IMR-90 (cell line): ENCODE measurements at regions not wholly inside any gene's neighbourhood (a gene's known extent, or its start where the extent isn't known, plus 50 kb on each side); places are given as distances from the start of the nearest gene placed in this dataset.

Experiments
- ATAC-seq: fragments of 200-7000 bp; cut with Tn5 transposase; 2 replicates; pipeline ENCODE4 v1.9.1; 2020; ENCODE audit warnings: low read depth, mild to moderate bottlenecking, moderate library complexity
- BruUV-seq: library from RNA; stranded (reverse); fragments of 400-500 nt; replicated peaks from 2 replicates; lab custom pipeline; 2021; lab: Mats Ljungman, UMichigan
- CTCF ChIA-PET: fragments of 300-600 bp; formaldehyde crosslinking; extraction: SDS; loops from one replicate; lab custom pipeline; 2021; ENCODE audit warnings: antibody characterized with exemption; lab: Yijun Ruan, JAX
- POLR2A ChIA-PET: fragments of 300-600 bp; sonication (Branson Sonifier 250); formaldehyde crosslinking; loops from one replicate; lab custom pipeline; 2022; ENCODE audit warnings: antibody characterized with exemption; ENCODE audit not compliant: unreplicated experiment; lab: Charles Lee
- DNase-seq: peaks from one replicate; pipeline ENCODE4 v3.0.0; 2013
- H2AFZ ChIP-seq: replicated peaks from 2 replicates; pipeline ENCODE3; 2013; ENCODE audit warnings: low read length, mild to moderate bottlenecking; ENCODE audit not compliant: poor library complexity
- H2AK5ac ChIP-seq: 2 replicates; pipeline ENCODE4 v1.6.1; 2013; ENCODE audit warnings: low read depth, low read length, inconsistent platforms
- H2AK9ac ChIP-seq: replicated peaks from 2 replicates; pipeline ENCODE3; 2013; ENCODE audit warnings: mild to moderate bottlenecking, low read depth, low read length, moderate library complexity; ENCODE audit not compliant: poor library complexity
- H2BK120ac ChIP-seq: 2 replicates; pipeline ENCODE4 v1.6.1; 2013; ENCODE audit warnings: low read depth, low read length, inconsistent platforms
- H2BK15ac ChIP-seq: 3 replicates; pipeline ENCODE4 v1.6.1; 2013; ENCODE audit warnings: low read depth, low read length, inconsistent platforms
- H2BK20ac ChIP-seq: 2 replicates; pipeline ENCODE4 v1.6.1; 2013; ENCODE audit warnings: low read depth, mild to moderate bottlenecking, inconsistent platforms, low read length, moderate library complexity
- H2BK5ac ChIP-seq: 2 replicates; pipeline ENCODE4 v1.6.1; 2013; ENCODE audit warnings: mild to moderate bottlenecking, low read depth, low read length, inconsistent platforms; ENCODE audit not compliant: poor library complexity, severe bottlenecking
- H3K14ac ChIP-seq: replicated peaks from 2 replicates; pipeline ENCODE4 v1.6.1; 2013; ENCODE audit warnings: low read depth, low read length, inconsistent platforms
- H3K18ac ChIP-seq: 2 replicates; pipeline ENCODE4 v1.6.1; 2013; ENCODE audit warnings: low read depth, low read length, control low read depth
- H3K23ac ChIP-seq: 2 replicates; pipeline ENCODE4 v1.6.1; 2013; ENCODE audit warnings: low read depth, low read length, inconsistent platforms
- H3K27ac ChIP-seq: 2 replicates; pipeline ENCODE4 v1.5.1; 2013; ENCODE audit warnings: mild to moderate bottlenecking, control low read depth, low read length; ENCODE audit not compliant: insufficient read depth
- H3K27me3 ChIP-seq: 2 replicates; pipeline ENCODE4 v1.6.1; 2013; ENCODE audit warnings: low read length; ENCODE audit not compliant: control insufficient read depth, insufficient read depth
- H3K36me3 ChIP-seq: 2 replicates; pipeline ENCODE4 v1.6.1; 2013; ENCODE audit warnings: low read length, mixed read lengths; ENCODE audit not compliant: control insufficient read depth, insufficient read depth
- H3K4ac ChIP-seq: 2 replicates; pipeline ENCODE4 v1.6.1; 2013; ENCODE audit warnings: low read depth, low read length, inconsistent platforms
- H3K4me1 ChIP-seq: 2 replicates; pipeline ENCODE4 v1.6.1; 2013; ENCODE audit warnings: low read length, mixed read lengths; ENCODE audit not compliant: control insufficient read depth, insufficient read depth
- H3K4me2 ChIP-seq: 2 replicates; pipeline ENCODE4 v1.6.1; 2013; ENCODE audit warnings: low read depth, mild to moderate bottlenecking, control low read depth, low read length, moderate library complexity
- H3K4me3 ChIP-seq: 2 replicates; pipeline ENCODE4 v1.5.1; 2013; ENCODE audit warnings: low read depth, mild to moderate bottlenecking, control low read depth, low read length, moderate library complexity; ENCODE audit not compliant: insufficient read depth
- H3K56ac ChIP-seq: 2 replicates; pipeline ENCODE4 v1.6.1; 2013; ENCODE audit warnings: low read length, inconsistent platforms; ENCODE audit not compliant: insufficient read depth; ENCODE audit errors: extremely low read depth
- H3K79me1 ChIP-seq, 2 experiments: 2 replicates each; pipeline ENCODE4 v1.6.1; 2013; ENCODE audit warnings: low read length in 2 of 2, inconsistent platforms in 1 of 2, low read depth in 1 of 2
- H3K9ac ChIP-seq: 2 replicates; pipeline ENCODE4 v1.6.1; 2013; ENCODE audit warnings: low read depth, low read length, control low read depth
- H3K9me1 ChIP-seq: 2 replicates; pipeline ENCODE4 v1.6.1; 2013; ENCODE audit warnings: low read length, inconsistent platforms; ENCODE audit not compliant: insufficient read depth
- H3K9me3 ChIP-seq: 2 replicates; pipeline ENCODE4 v1.6.1; 2013; ENCODE audit warnings: low read length; ENCODE audit not compliant: control insufficient read depth, insufficient read depth
- H4K20me1 ChIP-seq: 2 replicates; pipeline ENCODE4 v1.6.1; 2013; ENCODE audit warnings: low read length, inconsistent platforms; ENCODE audit not compliant: insufficient read depth
- H4K5ac ChIP-seq: 2 replicates; pipeline ENCODE4 v1.6.1; 2013; ENCODE audit warnings: mild to moderate bottlenecking, low read depth, low read length, control low read depth
- H4K8ac ChIP-seq, 2 experiments: 2 replicates each; pipeline ENCODE4 v1.6.1; 2013; ENCODE audit warnings: low read depth in 2 of 2, low read length in 2 of 2, control low read depth in 1 of 2, inconsistent platforms in 1 of 2
- H4K91ac ChIP-seq: 2 replicates; pipeline ENCODE4 v1.6.1; 2013; ENCODE audit warnings: low read depth, low read length, inconsistent platforms; ENCODE audit not compliant: insufficient read depth
- BHLHE40 ChIP-seq: fragments of 150-350 bp; IDR thresholded peaks from 2 replicates; pipeline ENCODE4 v1.6.1; 2016; ENCODE audit warnings: mild to moderate bottlenecking, low read depth, low read length
- CEBPB ChIP-seq: IDR thresholded peaks from 2 replicates; pipeline ENCODE4 v1.6.1; 2012; ENCODE audit warnings: low read depth, low read length, improper control_type of control experiment
- CHD1 ChIP-seq: IDR thresholded peaks from 2 replicates; pipeline ENCODE4 v1.6.1; 2012; ENCODE audit warnings: low read depth, low read length, improper control_type of control experiment
- CTCF ChIP-seq: conservative IDR thresholded peaks from 2 replicates; pipeline ENCODE4 v1.5.1; 2012; ENCODE audit warnings: mild to moderate bottlenecking, low read depth, low read length, improper control_type of control experiment
- ELK1 ChIP-seq: fragments of 150-350 bp; IDR thresholded peaks from 2 replicates; pipeline ENCODE4 v1.6.1; 2016; ENCODE audit warnings: low read depth, mild to moderate bottlenecking, low read length, moderate library complexity, borderline replicate concordance
- FOS ChIP-seq: fragments of 150-350 bp; IDR thresholded peaks from 2 replicates; pipeline ENCODE4 v1.6.1; 2016; ENCODE audit warnings: low read depth, low read length
- MAFK ChIP-seq: IDR thresholded peaks from 2 replicates; pipeline ENCODE4 v1.6.1; 2012; ENCODE audit warnings: low read depth, low read length, improper control_type of control experiment
- MAZ ChIP-seq: IDR thresholded peaks from 2 replicates; pipeline ENCODE4 v1.6.1; 2012; ENCODE audit warnings: low read depth, mild to moderate bottlenecking, low read length, improper control_type of control experiment, moderate library complexity, borderline replicate concordance
- MXI1 ChIP-seq: IDR thresholded peaks from 2 replicates; pipeline ENCODE4 v1.6.1; 2012; ENCODE audit warnings: low read depth, mild to moderate bottlenecking, low read length, moderate library complexity, borderline replicate concordance
- NFE2L2 ChIP-seq: fragments of 150-350 bp; IDR thresholded peaks from 2 replicates; pipeline ENCODE4 v1.6.1; 2016; ENCODE audit warnings: low read depth, mild to moderate bottlenecking, low read length
- POLR2A ChIP-seq: IDR thresholded peaks from 2 replicates; pipeline ENCODE4 v1.6.1; 2012; ENCODE audit warnings: mild to moderate bottlenecking, low read depth, low read length
- RAD21 ChIP-seq: IDR thresholded peaks from 2 replicates; pipeline ENCODE4 v1.6.1; 2012; ENCODE audit warnings: low read length, improper control_type of control experiment
- RCOR1 ChIP-seq: IDR thresholded peaks from 2 replicates; pipeline ENCODE4 v1.6.1; 2012; ENCODE audit warnings: mild to moderate bottlenecking, low read length, improper control_type of control experiment; ENCODE audit not compliant: insufficient replicate concordance
- RFX5 ChIP-seq: IDR thresholded peaks from 2 replicates; pipeline ENCODE4 v1.8.0; 2012; ENCODE audit warnings: low read depth, mild to moderate bottlenecking, low read length, moderate library complexity
- SMC3 ChIP-seq: fragments of 150-350 bp; IDR thresholded peaks from 2 replicates; pipeline ENCODE4 v1.6.1; 2016; ENCODE audit warnings: low read depth, mild to moderate bottlenecking, antibody characterized with exemption, low read length, moderate library complexity
- WGBS, 2 experiments: methylation state at CpG; one replicate each; pipeline versions ENCODE4 v1.1.5 to v1.1.7; 2013; ENCODE audit warnings: missing lambda C conversion rate in 2 of 2; ENCODE audit not compliant: insufficient read length in 1 of 2; ENCODE audit errors: extremely low coverage in 2 of 2; 5-methylcytosine and 5-hydroxymethylcytosine counted together
- dilution Hi-C: fragments of 300-500 bp; cut with HindIII; formaldehyde crosslinking; loops from one replicate; pipeline ENCODE4 v1.14.3; 2018; ENCODE audit warnings: low sequenced_read_pairs; ENCODE audit not compliant: unreplicated experiment
- in situ Hi-C: fragments of 300-500 bp; cut with MboI; formaldehyde crosslinking; loops from 3 replicates; pipeline ENCODE4 v1.14.3; 2019; ENCODE audit warnings: low sequenced_read_pairs, inconsistent platforms, mixed read lengths
- intact Hi-C: fragments of 100-400 bp; cut with micrococcal nuclease; formaldehyde crosslinking; loops from 2 replicates; pipeline ENCODE4 v1.10.0; 2022
- TF ChIP-seq, protein P1 (sequence below): fragments of 150-350 bp; IDR thresholded peaks from 2 replicates; pipeline ENCODE4 v1.6.1; 2017; ENCODE audit warnings: mild to moderate bottlenecking, antibody characterized with exemption, low read length, low read depth

DNA sequence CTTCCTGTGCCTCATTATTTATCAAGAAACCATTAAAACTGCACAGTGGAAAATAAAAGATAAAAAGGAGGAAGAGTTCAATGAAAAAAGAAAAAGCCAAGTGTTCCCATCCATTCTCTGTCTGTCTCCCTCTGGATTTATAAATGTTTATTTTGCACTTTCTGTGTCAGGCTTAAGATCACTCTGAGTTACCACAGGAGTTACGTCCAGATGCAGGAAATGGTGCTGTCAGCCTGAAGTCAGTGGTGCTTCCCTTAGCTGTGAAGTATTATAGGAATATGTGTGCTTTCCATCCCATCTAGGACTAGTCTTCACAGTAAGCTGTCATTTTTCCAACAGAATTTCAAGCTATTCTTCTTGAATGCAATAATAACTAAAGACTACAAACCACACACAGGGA lies 420.2 kb downstream of the KCTD12 start:
- no peaks in the 10 kb centered on the region for H3K9me3 ChIP-seq
- H4K20me1 ChIP-seq, result no peaks in the 10 kb centered on the region
- no TSS peak for BruUV-seq
- ATAC-seq (0 out of 2 replicates have a peak, but pooled peaks have one; percentile 29), DNase-seq (no peak)
- no peak overlapping the region for H4K91ac ChIP-seq
- no peak overlapping the region for H3K4me3 ChIP-seq
- H2AK9ac ChIP-seq, result no peak overlapping the region
- H3K4me2 ChIP-seq, result no peak overlapping the region
- intact Hi-C loops, result no loop called here
- no peaks in the 10 kb centered on the region for H3K79me1 ChIP-seq
- no peak overlapping the region for H2AK5ac ChIP-seq
- no peak overlapping the region for H2BK20ac ChIP-seq
- H3K9me1 ChIP-seq, result no peaks in the 10 kb centered on the region
- H3K27me3 ChIP-seq, result peaks cover 11% of the 10 kb centered on the region; the same call in 1 of the 2 replicates
- no peak overlapping the region for H2BK5ac ChIP-seq
- no peaks in the 10 kb centered on the region for H3K4me1 ChIP-seq
- no peak overlapping the region for H3K56ac ChIP-seq
- H3K14ac ChIP-seq, result no peak overlapping the region
- no peaks in the 10 kb centered on the region for H3K36me3 ChIP-seq
- ChIA-PET POLR2A (no interaction called here), CTCF (no interaction called here)
- WGBS, 2 experiments, result no CpG with 5 or more reads among the region's 1 CpG
- dilution Hi-C loops, result no loop called here
- H3K18ac ChIP-seq, result no peak overlapping the region
- H4K5ac ChIP-seq, result no peak overlapping the region
- TF ChIP-seq MAZ (no peak), ELK1 (no peak), FOS (no peak), CTCF (no peak), SMC3 (no peak), RCOR1 (no peak), MAFK (no peak), RFX5 (no peak), MXI1 (no peak), NFE2L2 (no peak), BHLHE40 (no peak), CEBPB (no peak), POLR2A (no peak), RAD21 (no peak), CHD1 (no peak)
- TF ChIP-seq, protein P1, sequence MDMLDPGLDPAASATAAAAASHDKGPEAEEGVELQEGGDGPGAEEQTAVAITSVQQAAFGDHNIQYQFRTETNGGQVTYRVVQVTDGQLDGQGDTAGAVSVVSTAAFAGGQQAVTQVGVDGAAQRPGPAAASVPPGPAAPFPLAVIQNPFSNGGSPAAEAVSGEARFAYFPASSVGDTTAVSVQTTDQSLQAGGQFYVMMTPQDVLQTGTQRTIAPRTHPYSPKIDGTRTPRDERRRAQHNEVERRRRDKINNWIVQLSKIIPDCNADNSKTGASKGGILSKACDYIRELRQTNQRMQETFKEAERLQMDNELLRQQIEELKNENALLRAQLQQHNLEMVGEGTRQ, result no peak
- no peak overlapping the region for H3K4ac ChIP-seq
- no peak overlapping the region for H2AFZ ChIP-seq
- no peak overlapping the region for H2BK120ac ChIP-seq
- in situ Hi-C loops, result loop anchor here (25.0 kb wide), 1 partner anchor 904 kb away; no protein-coding TSS in a partner anchor
- H3K27ac ChIP-seq, result no peak overlapping the region
- no peak overlapping the region for H3K23ac ChIP-seq
- no peak overlapping the region for H3K9ac ChIP-seq
- H2BK15ac ChIP-seq, result no peak overlapping the region
- no peak overlapping the region for H4K8ac ChIP-seq
